SKM-1 treated with dmso at 0.1 percent for 144 hours (cell line): ENCODE measurements at regions not wholly inside any gene's neighbourhood (a gene's known extent, or its start where the extent isn't known, plus 50 kb on each side); places are given as distances from the start of the nearest gene placed in this dataset.
"Not testable (repeated sequence)": the region's sequence is repeated elsewhere in the genome, so short reads cannot be mapped to it uniquely, and the experiment has no call there.

Experiments used
- DNase-seq: peaks from one replicate; lab custom pipeline; 2025; ENCODE audit not compliant: unreplicated experiment; lab: John Stamatoyannopoulos, UW

DNA sequence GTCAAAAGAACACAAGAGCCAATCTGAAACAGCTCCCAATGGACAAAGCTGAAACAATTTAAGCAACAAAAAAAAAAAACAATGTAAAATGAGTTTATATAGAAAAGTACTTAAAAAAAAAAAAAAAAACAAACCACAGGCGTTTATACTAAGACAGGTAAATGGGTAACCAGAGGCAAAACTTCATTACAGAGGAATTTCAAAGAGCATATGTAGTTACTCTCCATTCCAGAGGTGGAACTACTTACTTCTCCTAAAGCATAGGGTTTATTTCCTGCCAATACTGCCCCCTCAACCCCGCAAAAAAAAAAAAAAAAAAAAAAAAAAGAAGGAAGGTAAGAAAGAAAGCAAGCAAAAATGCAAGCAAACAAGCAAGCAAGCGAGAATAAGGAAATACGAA is 132.9 kb downstream of the LIG4 start:
- no peak for DNase-seq

DNA sequence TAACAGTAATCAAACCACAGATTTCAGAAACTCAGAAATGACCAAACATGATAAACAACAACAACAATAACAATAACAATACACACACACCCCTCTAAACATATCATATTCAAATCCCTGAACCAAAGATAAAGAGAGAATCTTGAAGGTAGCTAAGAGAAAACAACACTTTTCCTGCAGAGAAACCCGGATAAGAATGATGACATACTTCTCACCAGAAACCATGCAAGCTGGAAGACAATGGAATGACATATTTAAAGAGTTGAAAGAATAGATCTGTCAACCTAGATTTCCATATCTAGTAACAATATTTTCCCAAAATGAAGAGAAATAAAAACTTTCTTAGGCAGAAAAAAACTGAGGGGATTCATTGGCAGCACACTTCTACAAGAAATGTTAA is 138.1 kb downstream of the LIG4 start:
- DNase-seq = no peak

DNA sequence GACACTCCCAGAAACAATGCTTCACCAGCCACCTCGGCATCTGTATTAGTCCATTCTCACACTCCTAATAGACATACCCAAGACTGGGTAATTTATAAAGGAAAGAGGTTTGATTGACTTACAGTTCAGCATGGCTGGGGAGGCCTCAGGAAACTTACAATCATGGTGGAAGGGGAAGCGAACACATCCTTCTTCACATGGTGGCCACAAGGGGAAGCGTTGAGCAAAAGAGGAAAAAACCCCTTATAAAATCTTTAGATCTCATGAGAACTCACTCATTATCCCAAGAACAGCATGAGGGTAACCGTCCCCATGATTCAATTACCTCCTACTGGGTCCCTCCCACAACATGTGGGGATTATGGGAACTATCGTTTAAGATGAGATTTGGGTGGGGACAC is 140.9 kb downstream of the LIG4 start:
- DNase-seq = not testable (repeated sequence)

DNA sequence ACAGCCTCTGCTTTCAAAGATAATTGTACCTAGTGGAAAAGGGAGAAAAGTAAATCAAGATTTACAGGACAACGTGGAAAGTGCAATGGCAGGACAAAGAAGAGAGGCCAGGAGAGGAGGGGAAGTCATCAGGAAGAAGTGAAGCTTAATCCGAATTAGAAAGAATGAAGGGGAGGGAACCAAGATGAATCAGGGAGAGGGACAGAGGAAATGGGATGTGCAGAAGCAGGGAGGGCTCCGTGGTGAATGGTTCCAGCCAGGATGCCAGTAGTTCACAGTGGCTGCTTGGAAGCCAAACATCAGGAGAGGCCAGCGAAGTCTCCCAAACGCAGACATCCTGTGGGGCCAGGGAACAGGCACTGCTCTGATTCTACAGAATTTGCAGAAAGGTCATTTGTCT is 144.4 kb downstream of the LIG4 start:
- DNase-seq = no peak

DNA sequence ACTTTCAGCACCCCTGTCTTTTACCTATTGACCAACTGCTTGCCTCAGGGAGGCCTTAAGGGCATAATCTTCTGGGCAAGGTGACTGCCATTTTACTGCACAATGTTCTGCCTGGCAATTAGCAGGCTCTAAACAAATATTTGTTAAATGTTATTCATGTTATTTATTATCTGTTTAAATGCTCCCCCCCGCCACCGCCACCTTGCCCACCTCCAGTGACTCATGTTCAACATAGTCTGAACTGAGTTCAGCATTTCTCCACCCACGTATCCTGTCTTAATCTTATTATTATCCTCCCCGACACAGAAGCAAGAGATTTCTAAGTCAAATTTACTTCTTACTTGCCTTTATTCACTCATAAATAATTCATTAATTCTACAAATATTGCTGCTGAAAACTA is 144.8 kb downstream of the LIG4 start:
- no peak for DNase-seq

DNA sequence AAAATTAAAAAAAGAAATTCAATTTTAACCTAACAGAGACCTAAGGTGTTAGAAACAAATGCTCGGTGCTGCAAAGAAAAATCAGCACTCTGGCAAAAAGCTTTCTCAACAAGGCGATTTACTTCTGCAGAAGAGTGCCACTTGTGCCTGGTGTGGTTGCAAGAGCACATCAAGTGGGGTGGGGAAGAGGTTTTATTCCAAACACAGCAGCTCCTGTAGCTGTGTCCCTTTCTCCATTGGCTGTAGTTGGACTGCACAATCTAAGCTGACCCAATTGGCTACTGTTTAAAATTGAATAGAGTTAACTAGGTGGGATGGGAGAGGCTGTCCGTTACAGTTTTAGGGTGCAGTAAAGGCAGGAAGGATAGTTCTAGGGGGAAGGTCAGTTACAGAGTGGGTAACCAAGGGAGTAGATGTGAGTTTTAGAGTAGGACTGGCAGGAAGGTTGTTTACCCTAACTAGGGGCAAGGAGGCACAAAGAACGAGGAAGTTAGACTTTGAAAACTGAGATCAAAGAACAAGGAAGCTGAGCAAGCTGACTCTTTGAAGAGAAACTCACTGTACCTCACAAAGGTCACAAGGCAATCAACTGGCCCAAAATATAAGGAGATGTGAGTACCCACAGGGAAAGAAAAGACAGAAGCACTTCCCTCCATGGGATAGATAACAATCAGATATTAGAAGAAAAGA is 145.7 kb downstream of the LIG4 start:
- no peak for DNase-seq

DNA sequence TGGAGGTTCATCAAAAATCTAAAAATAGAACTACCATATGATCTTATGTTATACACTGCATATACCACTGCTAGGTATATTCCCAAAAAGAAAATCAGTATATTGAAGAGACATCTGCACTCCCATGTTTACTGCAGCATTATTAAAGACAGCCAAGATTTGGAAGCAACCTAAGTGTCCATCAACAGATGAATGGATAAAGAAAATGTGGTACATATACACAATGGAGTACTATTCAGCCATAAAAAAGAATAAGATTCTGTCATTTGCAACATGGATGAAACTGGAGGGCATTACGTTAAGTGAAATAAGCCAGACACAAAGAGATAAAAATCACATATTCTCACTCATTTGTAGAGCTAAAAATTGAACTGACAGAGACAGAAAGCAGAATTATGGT is 151.0 kb downstream of the LIG4 start:
- not testable (repeated sequence) for DNase-seq

DNA sequence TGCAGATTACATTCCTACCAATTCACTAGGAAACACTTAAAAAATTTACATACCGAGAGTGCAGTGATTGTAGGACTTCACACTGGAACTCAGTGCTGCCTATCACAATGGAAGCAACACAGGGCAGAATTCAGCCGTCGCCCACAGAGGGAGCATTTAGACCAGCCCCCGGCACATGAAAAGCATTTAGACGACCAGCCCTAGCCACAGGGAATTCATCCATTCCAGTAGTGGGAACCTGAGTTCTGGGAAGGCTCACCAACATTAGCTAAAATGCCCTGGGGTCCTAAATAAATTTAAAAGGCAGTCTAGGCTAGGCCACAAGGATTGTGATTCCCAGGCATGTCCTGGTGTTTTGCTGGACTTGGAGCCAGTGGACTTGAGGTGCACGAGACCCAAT is 155.2 kb downstream of the LIG4 start:
- DNase-seq = no peak

DNA sequence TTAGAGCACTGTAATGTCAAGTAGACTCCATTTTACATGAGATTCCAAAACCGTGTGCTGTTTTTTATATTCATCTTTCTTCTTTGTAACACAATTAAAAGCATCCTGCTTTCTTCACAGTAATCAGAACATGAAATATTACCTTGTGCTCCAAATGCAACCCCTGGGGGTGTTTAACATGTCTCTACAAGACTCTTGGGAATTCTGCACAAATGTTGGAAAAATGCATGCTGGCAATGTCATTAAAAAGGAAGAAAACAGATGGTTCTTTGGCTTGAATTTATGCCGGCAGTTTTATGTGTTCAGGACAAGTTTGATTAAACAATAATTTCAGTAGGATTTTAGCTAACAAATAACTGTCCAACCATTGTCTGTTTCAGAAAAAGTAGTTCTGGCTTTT is 159.1 kb downstream of the LIG4 start:
- no peak for DNase-seq

DNA sequence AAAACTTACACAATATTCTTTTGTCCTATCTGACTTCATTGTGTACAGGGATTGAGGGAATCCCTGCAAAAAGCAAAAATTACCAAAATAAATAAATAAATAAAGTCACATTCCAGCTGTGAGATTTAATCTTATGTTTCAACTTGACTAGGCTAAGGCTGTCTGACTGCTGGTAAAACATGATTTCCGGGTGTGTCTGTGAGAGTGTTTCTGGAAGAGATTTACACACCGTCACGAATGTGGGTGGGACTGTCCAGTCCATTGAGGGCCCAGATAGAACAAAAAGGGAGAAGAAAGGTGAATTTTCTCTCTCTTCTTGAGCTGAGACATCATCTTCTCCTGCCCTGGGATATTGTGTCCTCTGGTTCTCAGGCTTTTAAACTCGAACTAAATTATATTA is 166.1 kb downstream of the LIG4 start:
- no peak for DNase-seq

DNA sequence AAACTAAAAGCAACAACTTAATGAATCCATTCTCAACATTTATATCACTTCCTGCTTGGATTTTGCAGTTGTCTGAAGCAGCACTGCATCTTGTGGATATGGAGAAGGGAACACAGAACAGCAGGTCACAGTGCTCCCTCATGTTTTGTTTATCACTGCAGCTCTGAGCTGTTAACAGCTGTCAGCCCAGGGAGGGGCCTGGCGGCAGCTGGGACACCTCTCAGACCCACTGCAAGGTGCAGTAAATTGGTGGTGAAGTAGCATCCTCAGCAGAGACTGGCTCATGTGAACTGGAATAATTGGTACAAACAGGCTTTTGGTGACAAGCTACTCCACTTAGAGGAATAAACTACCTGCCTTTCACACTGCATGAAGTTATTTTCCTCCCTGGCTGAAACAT is 170.4 kb downstream of the LIG4 start:
- no peak for DNase-seq

DNA sequence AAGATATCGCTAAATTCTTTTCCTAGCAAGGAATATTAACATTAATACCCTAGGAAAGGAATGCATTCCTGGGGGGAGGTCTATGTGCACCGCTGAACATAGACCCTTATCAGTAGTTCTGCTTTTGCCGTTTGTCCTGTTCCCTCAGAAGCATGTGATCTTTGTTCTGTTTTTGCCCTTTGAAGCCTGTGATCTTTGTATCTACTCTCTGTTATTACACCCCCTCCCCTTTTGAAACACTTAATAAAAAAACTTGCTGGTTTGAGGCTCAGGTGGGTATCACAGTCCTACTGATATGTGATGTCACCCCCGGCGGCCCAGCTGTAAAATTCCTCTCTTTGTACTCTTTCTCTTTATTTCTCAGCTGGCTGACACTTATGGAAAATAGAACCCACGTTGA is 172.5 kb downstream of the LIG4 start:
- DNase-seq = not testable (repeated sequence)

DNA sequence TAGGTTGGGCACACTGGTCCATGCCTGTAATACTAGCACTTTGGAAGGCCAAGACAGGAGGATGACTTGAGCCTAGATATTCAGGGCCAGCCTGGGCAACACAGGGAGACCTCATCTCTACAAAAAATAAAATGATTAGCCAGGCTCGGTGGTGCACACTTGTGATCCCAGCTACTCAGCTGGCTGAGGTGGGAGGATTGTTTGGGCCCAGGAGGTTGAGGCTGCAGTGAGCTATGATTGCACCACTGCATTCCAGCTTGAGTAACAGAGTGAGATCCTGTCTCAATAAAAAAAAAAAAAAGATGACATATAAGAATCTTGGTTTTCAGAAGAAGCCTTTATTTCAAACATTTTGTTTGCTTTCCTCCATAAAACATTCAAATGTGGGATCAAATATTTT is 178.0 kb downstream of the LIG4 start:
- no peak for DNase-seq

DNA sequence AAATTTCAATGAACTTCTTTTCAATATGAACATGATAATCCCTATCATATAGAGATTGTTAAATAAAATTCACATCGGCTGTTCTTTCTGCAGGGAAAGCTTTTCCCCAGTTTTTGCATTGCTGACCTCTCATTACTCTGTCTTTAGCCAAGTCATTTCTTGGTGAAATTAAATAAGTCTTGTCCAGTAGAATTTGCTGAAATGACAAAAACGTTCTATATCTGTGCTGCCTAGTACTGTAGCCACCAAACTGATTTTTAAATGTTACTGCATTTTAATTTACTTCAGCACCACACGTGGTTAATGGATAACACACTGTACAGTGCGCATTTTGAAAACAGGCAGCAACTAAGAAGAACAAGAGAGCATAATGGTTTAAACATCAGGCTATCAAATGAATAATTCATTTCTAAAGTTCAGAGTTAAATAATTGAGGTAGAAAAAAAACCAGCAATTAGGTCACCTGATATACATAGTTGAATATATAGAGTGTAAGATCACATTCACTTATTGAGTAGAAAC is 178.9 kb downstream of the LIG4 start:
- DNase-seq = no peak

DNA sequence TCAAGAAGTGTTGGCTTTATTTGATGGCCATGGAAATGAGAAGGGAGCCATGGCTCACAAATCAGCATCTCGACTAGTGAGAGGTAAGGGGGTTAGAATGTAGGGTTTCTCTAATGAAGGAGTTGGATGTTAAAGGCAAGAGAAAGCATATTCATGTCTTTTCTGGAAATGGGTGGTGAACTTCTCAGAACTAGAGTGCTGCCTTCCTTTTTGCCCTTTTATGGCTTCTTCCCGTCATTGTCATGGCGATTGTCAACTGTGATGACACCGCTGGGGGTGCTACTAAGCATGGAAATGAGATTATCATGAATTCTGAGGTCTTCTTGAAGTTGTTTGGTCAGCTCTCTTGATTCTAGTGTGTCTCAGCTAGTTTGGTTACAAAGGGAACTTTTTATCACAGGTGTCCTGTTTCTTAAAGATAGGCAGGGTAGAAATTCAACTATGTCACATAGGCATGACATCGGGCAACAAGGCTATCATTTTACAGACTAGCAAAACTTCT is 180.4 kb downstream of the LIG4 start:
- no peak for DNase-seq

DNA sequence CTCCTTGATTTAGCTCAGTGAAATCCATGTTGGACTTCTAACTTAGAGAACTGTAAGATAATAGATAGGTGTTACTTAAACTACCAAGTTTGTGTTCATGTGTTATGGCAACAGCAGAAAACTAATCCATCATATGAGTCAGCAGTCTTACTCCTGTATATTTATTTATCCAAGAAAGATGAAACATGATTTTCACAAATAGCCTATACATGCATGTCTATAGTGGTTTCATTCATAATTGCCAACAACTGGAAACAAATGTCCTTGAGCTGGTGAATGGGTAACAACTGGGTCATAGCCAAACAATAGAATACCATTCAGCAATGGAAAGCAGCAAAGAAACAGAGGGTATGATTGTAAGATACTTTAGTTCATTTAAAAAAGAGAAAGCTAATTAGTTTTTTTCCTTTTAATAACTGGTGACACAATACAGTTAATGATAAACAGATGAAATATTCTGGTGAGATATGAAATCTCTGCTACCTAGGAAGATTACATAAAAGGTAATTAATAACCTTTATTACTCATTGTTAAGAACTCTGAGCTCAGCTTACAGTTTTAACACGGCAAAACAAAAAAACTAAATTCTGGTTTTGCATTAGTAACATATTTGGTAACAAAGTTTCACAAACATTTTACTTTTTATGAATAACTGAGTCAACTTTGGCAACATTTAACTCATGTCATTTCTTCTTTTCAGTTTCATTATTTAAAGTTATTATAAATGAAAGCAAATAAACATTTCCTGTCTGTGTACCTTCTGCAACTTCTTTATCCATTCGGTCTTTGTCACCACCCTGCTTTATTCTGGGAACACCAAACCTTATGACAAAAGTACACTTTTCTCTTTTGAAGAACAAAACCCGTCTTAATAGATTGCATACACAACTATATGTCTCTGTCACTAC is 181.3 kb downstream of the LIG4 start:
- DNase-seq = no peak

DNA sequence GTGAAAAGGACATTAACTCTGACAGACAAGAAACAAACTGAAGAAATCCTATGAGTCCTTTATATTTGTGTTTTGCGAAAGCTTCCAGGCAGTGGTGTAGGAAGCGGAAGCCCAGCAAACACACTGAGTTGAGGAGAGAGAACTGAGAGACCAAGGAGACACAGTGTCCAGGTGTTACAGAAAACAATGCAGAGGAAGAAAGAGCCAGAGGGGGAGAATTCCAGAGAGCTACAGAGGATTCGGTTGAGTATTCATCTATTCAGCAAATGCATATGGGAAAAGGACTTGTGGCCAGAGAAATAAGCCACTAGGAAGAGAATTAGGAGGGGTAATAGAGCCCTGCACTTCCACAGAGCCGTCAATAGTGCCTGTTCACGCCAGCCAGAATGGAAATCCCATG is 183.5 kb downstream of the LIG4 start:
- DNase-seq = no peak

DNA sequence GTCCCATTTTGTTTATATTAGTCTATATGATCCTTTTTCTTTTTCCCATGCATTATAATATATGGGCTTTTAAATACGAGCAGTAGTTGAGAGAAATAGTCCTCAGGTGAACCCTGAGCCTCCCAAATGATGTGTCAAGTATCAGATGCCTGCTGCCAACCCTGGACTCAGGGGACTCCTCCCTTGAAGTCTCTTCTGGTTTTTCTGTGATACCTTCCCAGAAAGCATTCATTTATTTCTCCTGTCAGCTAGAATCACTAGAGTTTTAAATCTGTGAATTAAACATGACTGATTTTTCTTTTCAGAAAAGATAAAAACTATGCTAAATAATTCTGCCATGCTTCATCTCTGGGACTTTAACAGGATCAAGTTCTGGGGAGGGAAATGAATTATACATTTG is 184.6 kb downstream of the LIG4 start:
- no peak for DNase-seq

DNA sequence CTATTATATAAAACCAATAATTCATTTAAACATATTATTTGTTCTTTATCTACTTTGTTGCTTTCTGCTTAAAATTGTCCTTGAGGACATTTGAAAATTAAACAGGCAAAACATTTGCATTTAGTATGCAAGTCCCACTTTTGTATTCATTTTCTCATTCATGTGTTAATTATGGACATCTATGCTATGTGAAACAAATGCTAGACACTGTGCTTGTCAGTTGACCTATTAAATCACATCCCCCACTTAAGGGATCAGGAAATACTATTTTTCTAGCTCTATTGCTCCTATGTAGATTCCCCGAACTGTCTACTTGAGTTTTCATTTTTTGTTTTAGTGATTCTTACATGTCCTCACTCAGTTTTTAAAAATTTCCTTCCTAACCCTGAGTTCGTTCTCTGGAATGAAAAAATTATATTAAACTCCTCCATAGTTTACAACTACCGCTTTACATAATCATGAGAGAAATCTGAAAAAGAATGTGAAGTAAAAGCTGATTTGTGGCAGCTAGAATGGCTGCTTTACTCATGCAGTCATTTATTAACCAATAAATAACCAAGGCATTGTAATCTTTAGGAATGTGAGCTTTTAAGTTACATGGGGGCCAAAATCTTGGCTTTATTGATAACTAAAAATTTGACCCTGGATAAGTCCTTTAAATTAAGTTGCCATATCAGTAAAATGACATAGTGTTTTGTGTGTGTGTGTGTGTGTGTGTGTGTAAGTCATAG is 188.5 kb downstream of the LIG4 start:
- DNase-seq = no peak

DNA sequence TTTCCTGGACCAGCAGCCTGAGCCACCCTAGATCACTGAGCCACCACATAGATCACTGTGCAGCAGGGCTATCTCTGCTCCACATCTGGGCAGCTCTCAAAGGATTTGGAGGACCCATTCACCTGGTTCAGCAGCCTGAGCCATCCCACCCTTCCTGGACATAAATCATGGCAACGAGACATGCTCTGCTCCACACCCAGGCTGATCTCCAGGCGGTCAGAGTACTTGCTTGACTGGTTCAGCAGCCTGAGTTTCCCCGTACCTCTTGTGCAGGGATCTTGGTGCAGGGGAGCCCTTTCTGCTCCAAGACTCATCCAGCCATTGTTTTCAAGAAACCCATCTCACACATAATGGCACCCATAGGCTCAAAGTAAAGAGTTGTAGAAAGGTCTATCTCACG is 195.3 kb downstream of the LIG4 start:
- no peak for DNase-seq

DNA sequence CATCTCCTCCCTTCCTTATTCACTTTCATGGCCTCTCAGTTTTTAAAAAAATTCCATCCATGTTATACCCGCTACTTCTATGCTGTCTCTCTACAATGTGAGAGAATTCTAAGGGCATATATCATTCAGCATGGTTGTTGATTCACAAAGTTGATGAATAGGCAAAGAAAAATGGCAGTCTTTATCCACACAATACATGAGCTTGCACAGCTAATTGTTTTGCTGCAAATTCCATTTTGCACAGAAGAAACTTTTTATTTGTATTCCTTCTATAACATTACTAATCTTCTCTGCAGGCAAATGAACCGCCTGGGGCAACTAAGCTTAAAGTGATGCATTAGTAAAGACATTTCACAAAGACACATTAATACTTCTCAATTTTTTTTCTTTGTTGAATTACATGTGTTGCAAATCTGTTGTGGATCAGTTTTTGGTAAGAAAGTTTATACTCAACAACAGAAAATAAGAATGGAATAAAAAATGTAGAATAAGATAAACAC is 196.9 kb downstream of the LIG4 start:
- no peak for DNase-seq
